SK-N-SH (cell line): ENCODE measurements at regions not wholly inside any gene's neighbourhood (a gene's known extent, or its start where the extent isn't known, plus 50 kb on each side); places are given as distances from the start of the nearest gene placed in this dataset.

Source experiments
- CTCF ChIA-PET: fragments of 300-600, 350-600 bp; formaldehyde crosslinking; extraction: SDS; loops from one replicate; lab custom pipeline; 2021; lab: Yijun Ruan, JAX
- POLR2A ChIA-PET: fragments of 350-600 bp; sonication (Branson Sonifier 250); formaldehyde crosslinking; extraction: SDS; loops from one replicate; lab custom pipeline; 2020; ENCODE audit warnings: antibody characterized with exemption, inconsistent platforms; lab: Yijun Ruan, JAX
- DNase-seq: peaks from one replicate; pipeline ENCODE4 v3.0.0; 2012
- H2AFZ ChIP-seq: fragments of 200-600 bp; sonication (generic); 2 replicates; pipeline ENCODE4 v1.8.1; 2016; ENCODE audit warnings: antibody characterized with exemption, mild to moderate bottlenecking, low read depth
- H3F3A ChIP-seq: fragments of 200-600 bp; sonication (generic); replicated peaks from 2 replicates; pipeline ENCODE3; 2016; ENCODE audit warnings: antibody characterized with exemption, mild to moderate bottlenecking; ENCODE audit not compliant: insufficient read depth
- H3K27ac ChIP-seq, 2 experiments: fragments of 200-500 bp in 1 of 2; fragments of 200-600 bp in 1 of 2; sonication (Bioruptor generic) in 1 of 2; sonication (generic), shearing (Covaris generic) in 1 of 2; 2 replicates each; pipeline versions ENCODE4 v1.5.1 to v1.6.1; 2014 to 2016; ENCODE audit warnings: low read depth in 2 of 2, inconsistent platforms in 1 of 2, low read length in 1 of 2, mild to moderate bottlenecking in 1 of 2, mixed read lengths in 1 of 2
- H3K27me3 ChIP-seq: fragments of 200-600 bp; sonication (generic), shearing (Covaris generic); 2 replicates; pipeline ENCODE4 v1.6.1; 2016; ENCODE audit warnings: mixed run types; ENCODE audit not compliant: insufficient read depth
- H3K36me3 ChIP-seq, 2 experiments: fragments of 200-500 bp in 1 of 2; fragments of 200-600 bp in 1 of 2; sonication (Bioruptor generic) in 1 of 2; sonication (generic) in 1 of 2; replicated peaks in 1 of 2; 2 replicates each; pipeline versions ENCODE3 to v1.5.1; 2014 to 2016; ENCODE audit warnings: low read length in 1 of 2, mild to moderate bottlenecking in 1 of 2; ENCODE audit not compliant: insufficient read depth in 2 of 2, control insufficient read depth in 1 of 2
- H3K4me1 ChIP-seq, 2 experiments: fragments of 200-500 bp in 1 of 2; fragments of 200-600 bp in 1 of 2; sonication (Bioruptor generic) in 1 of 2; sonication (generic), shearing (Covaris generic) in 1 of 2; 2 replicates each; pipeline versions ENCODE4 v1.5.1 to v1.6.1; 2014 to 2016; ENCODE audit warnings: low read depth in 1 of 2, low read length in 1 of 2, mixed run types in 1 of 2; ENCODE audit not compliant: insufficient read depth in 2 of 2, control insufficient read depth in 1 of 2
- H3K4me2 ChIP-seq: fragments of 200-600 bp; sonication (generic), shearing (Covaris generic); 2 replicates; pipeline ENCODE4 v1.6.1; 2017; ENCODE audit warnings: mixed run types
- H3K4me3 ChIP-seq, 2 experiments: fragments of 200-500 bp in 1 of 2; fragments of 200-600 bp in 1 of 2; sonication (Bioruptor generic) in 1 of 2; sonication (generic), shearing (Covaris generic) in 1 of 2; 2 replicates each; pipeline versions ENCODE4 v1.5.1 to v1.8.1; 2014 to 2016; ENCODE audit warnings: low read depth in 2 of 2, inconsistent platforms in 1 of 2, low read length in 1 of 2, mild to moderate bottlenecking in 1 of 2, mixed read lengths in 1 of 2, moderate library complexity in 1 of 2
- H3K79me2 ChIP-seq: fragments of 200-600 bp; sonication (generic); 2 replicates; pipeline ENCODE4 v1.8.1; 2017; ENCODE audit warnings: mild to moderate bottlenecking; ENCODE audit not compliant: insufficient read depth
- H3K9ac ChIP-seq: fragments of 200-600 bp; sonication (generic); 2 replicates; pipeline ENCODE4 v1.6.1; 2017; ENCODE audit warnings: mixed run types
- H3K9me2 ChIP-seq: fragments of 200-600 bp; sonication (generic); 2 replicates; pipeline ENCODE4 v1.6.1; 2017; ENCODE audit warnings: mixed run types
- H3K9me3 ChIP-seq: fragments of 200-600 bp; sonication (generic); 2 replicates; pipeline ENCODE4 v1.6.1; 2017; ENCODE audit warnings: mixed run types, mild to moderate bottlenecking, moderate library complexity
- H4K20me1 ChIP-seq: fragments of 200-600 bp; sonication (generic); 2 replicates; pipeline ENCODE4 v1.6.1; 2017; ENCODE audit warnings: mild to moderate bottlenecking, mixed run types; ENCODE audit not compliant: insufficient read depth
- CHD2 ChIP-seq: fragments of 150-350 bp; IDR thresholded peaks from 2 replicates; pipeline ENCODE4 v1.6.1; 2018; ENCODE audit warnings: low read length; ENCODE audit not compliant: partially characterized antibody
- FOSL2 ChIP-seq: IDR thresholded peaks from 2 replicates; pipeline ENCODE4 v1.4.0; 2012; ENCODE audit warnings: low read depth, mild to moderate bottlenecking, moderate library complexity, borderline replicate concordance
- FOXJ3 ChIP-seq: sonication (generic); formaldehyde crosslinking; IDR thresholded peaks from 2 replicates; pipeline ENCODE4 v1.5.1; 2020; ENCODE audit warnings: mild to moderate bottlenecking, missing genetic modification reagents
- FOXM1 ChIP-seq: IDR thresholded peaks from 2 replicates; pipeline ENCODE4 v1.4.0; 2012; ENCODE audit warnings: low read depth, mild to moderate bottlenecking
- GABPA ChIP-seq: IDR thresholded peaks from 2 replicates; pipeline ENCODE4 v1.4.0; 2012; ENCODE audit warnings: low read depth, mild to moderate bottlenecking
- JUND ChIP-seq: IDR thresholded peaks from 2 replicates; pipeline ENCODE4 v1.4.0; 2012
- MAX ChIP-seq: IDR thresholded peaks from 2 replicates; pipeline ENCODE4 v1.4.0; 2012; ENCODE audit warnings: low read depth
- MEF2A ChIP-seq: IDR thresholded peaks from 2 replicates; pipeline ENCODE4 v1.4.0; 2012; ENCODE audit warnings: low read depth, borderline replicate concordance
- NFIC ChIP-seq: IDR thresholded peaks from 2 replicates; pipeline ENCODE4 v1.4.0; 2012; ENCODE audit warnings: borderline replicate concordance
- NRF1 ChIP-seq: IDR thresholded peaks from 2 replicates; pipeline ENCODE4 v1.6.1; 2012; ENCODE audit warnings: low read depth, mild to moderate bottlenecking, low read length
- RAD21 ChIP-seq: IDR thresholded peaks from 2 replicates; pipeline ENCODE4 v1.6.1; 2012; ENCODE audit warnings: mild to moderate bottlenecking, low read length
- RFX5 ChIP-seq: IDR thresholded peaks from 2 replicates; pipeline ENCODE4 v1.6.1; 2012; ENCODE audit warnings: mild to moderate bottlenecking, improper control_type of control experiment, low read length
- RXRA ChIP-seq: IDR thresholded peaks from 2 replicates; pipeline ENCODE4 v1.4.0; 2012; ENCODE audit warnings: low read depth, mild to moderate bottlenecking, borderline replicate concordance
- SIN3A ChIP-seq: IDR thresholded peaks from 2 replicates; pipeline ENCODE4 v1.6.1; 2012; ENCODE audit warnings: low read depth, mild to moderate bottlenecking, low read length, moderate library complexity, borderline replicate concordance
- SMC3 ChIP-seq: IDR thresholded peaks from 2 replicates; pipeline ENCODE4 v1.6.1; 2012; ENCODE audit warnings: low read depth, low read length, improper control_type of control experiment
- TEAD4 ChIP-seq: IDR thresholded peaks from 2 replicates; pipeline ENCODE4 v1.4.0; 2012; ENCODE audit warnings: mild to moderate bottlenecking, borderline replicate concordance; ENCODE audit not compliant: insufficient read depth
- WGBS: methylation state at CpG from one replicate; pipeline ENCODE4 v1.1.6; 2017; ENCODE audit warnings: low lambda C conversion rate; 5-methylcytosine and 5-hydroxymethylcytosine counted together
- TF ChIP-seq, protein P1 (sequence below): IDR thresholded peaks from 2 replicates; pipeline ENCODE4 v1.4.0; 2012; ENCODE audit warnings: low read depth, borderline replicate concordance

DNA sequence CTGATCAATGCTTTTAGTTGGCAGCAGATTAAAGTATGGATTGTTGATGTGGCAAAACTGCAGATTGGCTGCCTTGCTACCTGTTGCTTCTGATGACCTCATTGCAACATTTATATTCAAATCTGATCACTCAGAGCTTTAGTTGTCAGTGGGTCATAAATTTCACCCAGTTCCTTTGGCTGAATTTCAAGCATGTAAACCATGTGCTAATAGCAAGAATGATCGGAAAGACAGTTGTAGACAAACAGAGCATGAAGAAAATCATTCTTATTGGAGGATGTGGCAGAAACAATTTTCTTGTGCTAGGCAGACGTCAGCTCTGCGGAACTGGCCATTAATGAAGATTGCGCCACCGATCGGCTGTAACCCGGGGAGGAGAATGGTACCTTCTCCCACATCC is 346.6 kb upstream of the EEF2KMT start:
- Histone ChIP-seq H3K27me3 (no peaks in the 10 kb centered on the region), H3K9me3 (no peaks in the 10 kb centered on the region), H3K4me1 (no peaks in the 10 kb centered on the region; a peak in 1 of 4 replicates), H3F3A (no peaks in the 10 kb centered on the region), H3K4me3 (no peak overlapping the region), H3K79me2 (no peaks in the 10 kb centered on the region), H4K20me1 (no peaks in the 10 kb centered on the region), H3K9ac (no peak overlapping the region), H2AFZ (no peak overlapping the region), H3K27ac (no peak overlapping the region), H3K4me2 (no peak overlapping the region), H3K36me3 (no peaks in the 10 kb centered on the region), H3K9me2 (no peaks in the 10 kb centered on the region)
- 61% methylated on average over 7 of the region's 7 CpGs for WGBS
- CTCF ChIA-PET, result interaction anchor here (1.3 to 1.5 kb wide), 2 partner anchors 15 to 31 kb away, joined by 4 to 5 read pairs; no protein-coding TSS in a partner anchor
- TF ChIP-seq FOXJ3 (no peak), RAD21 (no peak), NFIC (no peak), JUND (no peak), RFX5 (no peak), FOXM1 (no peak), GABPA (no peak)
- TF ChIP-seq, protein P1, sequence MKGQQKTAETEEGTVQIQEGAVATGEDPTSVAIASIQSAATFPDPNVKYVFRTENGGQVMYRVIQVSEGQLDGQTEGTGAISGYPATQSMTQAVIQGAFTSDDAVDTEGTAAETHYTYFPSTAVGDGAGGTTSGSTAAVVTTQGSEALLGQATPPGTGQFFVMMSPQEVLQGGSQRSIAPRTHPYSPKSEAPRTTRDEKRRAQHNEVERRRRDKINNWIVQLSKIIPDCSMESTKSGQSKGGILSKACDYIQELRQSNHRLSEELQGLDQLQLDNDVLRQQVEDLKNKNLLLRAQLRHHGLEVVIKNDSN, result no peak
- no peak for DNase-seq
- POLR2A ChIA-PET, result no interaction called here

GRCh38 chr16:5442986-5443385 is 345.4 kb upstream of the EEF2KMT start:
- ChIA-PET CTCF (interaction anchor here (1.3 kb wide), 1 partner anchor 18 kb away, joined by 3 read pairs; no protein-coding TSS in a partner anchor), POLR2A (no interaction called here)
- no peak overlapping the region for H3K9ac ChIP-seq
- H3K9me3 ChIP-seq, result no peaks in the 10 kb centered on the region
- H3K4me2 ChIP-seq, result no peak overlapping the region
- no peaks in the 10 kb centered on the region for H3K36me3 ChIP-seq
- H4K20me1 ChIP-seq, result no peaks in the 10 kb centered on the region
- no peak overlapping the region for H3K27ac ChIP-seq
- TF ChIP-seq RXRA (no peak), FOXM1 (no peak), TEAD4 (no peak), FOSL2 (no peak), SIN3A (no peak), SMC3 (no peak), MAX (no peak), CHD2 (no peak), NRF1 (no peak), MEF2A (no peak)
- no peak overlapping the region for H2AFZ ChIP-seq
- H3K4me1 ChIP-seq, result no peaks in the 10 kb centered on the region
- H3K27me3 ChIP-seq, result no peaks in the 10 kb centered on the region
- no peak for DNase-seq
- no peaks in the 10 kb centered on the region for H3F3A ChIP-seq
- no peaks in the 10 kb centered on the region for H3K79me2 ChIP-seq
- no peaks in the 10 kb centered on the region for H3K9me2 ChIP-seq
- H3K4me3 ChIP-seq, result no peak overlapping the region
- WGBS, result 28% methylated on average over 3 of the region's 3 CpGs
